Heart left ventricle (tissue), 16 donors: ENCODE measurements at regions not wholly inside any gene's neighbourhood (a gene's known extent, or its start where the extent isn't known, plus 50 kb on each side); places are given as distances from the start of the nearest gene placed in this dataset.

Experiments
- ATAC-seq, 4 donors: fragments of 200-7000 bp; cut with Tn5 transposase; one replicate each; pipeline ENCODE4 v1.9.1; 2020 to 2022; ENCODE audit warnings: moderate library complexity in 4 of 4, mild to moderate bottlenecking in 3 of 4, moderate number of reproducible peaks in 1 of 4
- DNase-seq, 5 donors: peaks; one replicate each; pipeline ENCODE4 v3.0.0-alpha.2; 2020
- H3K27ac ChIP-seq, 12 donors: fragments of 200-600 bp; sonication (generic) in 4 of 12; one replicate each; pipeline versions ENCODE4 v1.5.0 to v1.8.0; 2016 to 2022; ENCODE audit warnings: mild to moderate bottlenecking in 2 of 12
- H3K27me3 ChIP-seq, 9 donors: fragments of 200-600 bp; sonication (generic) in 2 of 9; one replicate each; pipeline versions ENCODE4 v1.5.1 to v1.8.0; 2016 to 2022; ENCODE audit warnings: mild to moderate bottlenecking in 3 of 9
- H3K36me3 ChIP-seq, 9 donors: fragments of 200-600 bp; sonication (generic) in 2 of 9; one replicate each; pipeline versions ENCODE4 v1.5.0 to v1.8.0; 2018 to 2022; ENCODE audit warnings: mild to moderate bottlenecking in 2 of 9
- H3K4me1 ChIP-seq, 12 donors: fragments of 200-600 bp; sonication (generic) in 4 of 12; one replicate each; pipeline versions ENCODE4 v1.5.0 to v1.8.0; 2016 to 2022; ENCODE audit warnings: mild to moderate bottlenecking in 3 of 12
- H3K4me3 ChIP-seq, 12 donors: fragments of 200-600 bp; sonication (generic) in 4 of 12; one replicate each; pipeline versions ENCODE4 v1.5.0 to v1.8.0; 2017 to 2022; ENCODE audit warnings: mild to moderate bottlenecking in 9 of 12, moderate library complexity in 4 of 12
- H3K9me3 ChIP-seq, 12 donors: fragments of 200-600 bp; sonication (generic) in 4 of 12; one replicate each; pipeline versions ENCODE4 v1.5.0 to v1.8.0; 2016 to 2022; ENCODE audit warnings: mild to moderate bottlenecking in 1 of 12
- CTCF ChIP-seq, 12 donors: fragments of 200-600 bp; sonication (generic) in 4 of 12; IDR thresholded peaks; one replicate each; pipeline versions ENCODE4 v1.5.0 to v1.8.0; 2018 to 2022; ENCODE audit warnings: antibody characterized with exemption in 12 of 12, mild to moderate bottlenecking in 5 of 12
- POLR2A ChIP-seq, 2 donors: fragments of 450-650 bp; IDR thresholded peaks; one replicate each; pipeline ENCODE4 v1.6.1; 2017; ENCODE audit warnings: antibody characterized with exemption in 2 of 2, mild to moderate bottlenecking in 2 of 2, moderate library complexity in 2 of 2
- WGBS, 4 donors: extraction: QIAGEN DNeasy Blood & Tissue Kit in 2 of 4; methylation state at CpG; one replicate each; pipeline versions ENCODE4 v1.1.5 to v1.1.7; 2013 to 2018; 5-methylcytosine and 5-hydroxymethylcytosine counted together
- intact Hi-C, 10 donors: fragments of 100-400 bp; cut with DNase I; formaldehyde crosslinking; loops; one replicate each; pipeline versions ENCODE4 v1.11.1 to v1.14.2; 2022
- donor health status: ischemic (EF 13 %, LVEDD 7.1; RV severe dilation, severe dysfunction).
- donor health status: healthy with polysubstance abuse.
- donor health status: DM: no; HTN: yes; CAD: no.
- donor health status: DM: no; HTN: no; CAD: no.
- donor health status: ischemic (EF 25% LVEDD 6.9; RV normal size, moderate dysfunction).
- donor health status: ischemic (EF 25% LVEDD 5.7; RV mildly dilated, moderate dysfunction).
- donor health status: healthy.
- donor health status: DM: yes; HTN: yes; CAD: no.
- donor health status: ischemic (EF 35%, LVEDD 5.7; RV mildly dilated, moderate dysfunction).
- donor health status: nonischemic (EF 11% LVEDD 7.7; RV severe dilation, severe dysfunction).
- donor health status: DM: yes; HTN: yes; CAD: no.
- donor health status: PGD.
- donor health status: ischemic (EF 29% LVEDD 5.4; RV normal size, mild dysfunction).
- donor health status: nonischemic (EF 23%, LVEDD 6.1; RV moderate dilation, normal function).

- H3K9me3 ChIP-seq = no peaks in the 10 kb centered on the region
- H3K4me3 ChIP-seq = no peak overlapping the region
- DNase-seq (no peak), ATAC-seq (no peak)
- no peaks in the 10 kb centered on the region for H3K36me3 ChIP-seq
- no peaks in the 10 kb centered on the region for H3K27me3 ChIP-seq
- no peak overlapping the region for H3K27ac ChIP-seq
- intact Hi-C loops = no loop called here
- 74 to 87% (median 81%) methylated on average over 2 of the region's 2 CpGs for WGBS, 4 donors
- TF ChIP-seq POLR2A (IDR thresholded peaks at IDR 0.05) (no peak), CTCF (IDR thresholded peaks at IDR 0.05) (no peak)
- H3K4me1 ChIP-seq = no peaks in the 10 kb centered on the region
These were observed 172.9 kb downstream of the ZDHHC21 start for GRCh38 chr9:14520341-14520740.

GRCh38 chr9:14517154-14517906, 175.9 kb downstream of the ZDHHC21 start:
- no peaks in the 10 kb centered on the region for H3K36me3 ChIP-seq
- ATAC-seq (no peak), DNase-seq (no peak)
- H3K9me3 ChIP-seq = no peaks in the 10 kb centered on the region
- no peak overlapping the region for H3K27ac ChIP-seq
- H3K27me3 ChIP-seq = no peaks in the 10 kb centered on the region
- 87 to 94% (median 90%) methylated on average over 4 of the region's 4 CpGs for WGBS, 4 donors
- TF ChIP-seq CTCF (IDR thresholded peaks at IDR 0.05) (no peak), POLR2A (IDR thresholded peaks at IDR 0.05) (no peak)
- no peak overlapping the region for H3K4me3 ChIP-seq
- intact Hi-C loops = no loop called here
- H3K4me1 ChIP-seq = no peaks in the 10 kb centered on the region

- DNase-seq = no peak
- ATAC-seq = no peak
- intact Hi-C loops = no loop called here
- no peaks in the 10 kb centered on the region for H3K9me3 ChIP-seq
- no peak for TF ChIP-seq POLR2A (IDR thresholded peaks at IDR 0.05)
- no peak for TF ChIP-seq CTCF (IDR thresholded peaks at IDR 0.05)
- no peaks in the 10 kb centered on the region for H3K36me3 ChIP-seq
- H3K4me1 ChIP-seq = no peaks in the 10 kb centered on the region
- no peak overlapping the region for H3K27ac ChIP-seq
- no peak overlapping the region for H3K4me3 ChIP-seq
- no peaks in the 10 kb centered on the region for H3K27me3 ChIP-seq
- WGBS, 4 donors = 92 to 96% (median 94%) methylated on average over 2 of the region's 2 CpGs
These were observed 176.6 kb downstream of the ZDHHC21 start for GRCh38 chr9:14516656-14517055.

GRCh38 chr9:14515571-14516198, 177.5 kb downstream of the ZDHHC21 start:
- H3K36me3 ChIP-seq = no peaks in the 10 kb centered on the region
- no peaks in the 10 kb centered on the region for H3K9me3 ChIP-seq
- no peak overlapping the region for H3K4me3 ChIP-seq
- 64 to 78% (median 74%) methylated on average over 14 to 16 of the region's 16 CpGs for WGBS, 4 donors
- no peaks in the 10 kb centered on the region for H3K4me1 ChIP-seq
- DNase-seq (no peak), ATAC-seq (no peak)
- H3K27me3 ChIP-seq = no peaks in the 10 kb centered on the region
- TF ChIP-seq POLR2A (IDR thresholded peaks at IDR 0.05) = no peak
- TF ChIP-seq CTCF (IDR thresholded peaks at IDR 0.05) = no peak
- no peak overlapping the region for H3K27ac ChIP-seq
- intact Hi-C loops = no loop called here
